Karpas-422 (cell line): ENCODE measurements at regions not wholly inside any gene's neighbourhood (a gene's known extent, or its start where the extent isn't known, plus 50 kb on each side); places are given as distances from the start of the nearest gene placed in this dataset.

Experiments
- DNase-seq: peaks from one replicate; pipeline ENCODE4 v3.0.0-alpha.2; 2015
- H2AFZ ChIP-seq: fragments of 200-600 bp; sonication (generic); 2 replicates; pipeline ENCODE4 v1.6.1; 2014; ENCODE audit warnings: antibody characterized with exemption, low read length, mixed read lengths
- H3K27ac ChIP-seq: fragments of 200-600 bp; sonication (generic); 2 replicates; pipeline ENCODE4 v1.5.1; 2014; ENCODE audit warnings: mild to moderate bottlenecking, low read length, moderate library complexity
- H3K27me3 ChIP-seq: fragments of 200-600 bp; sonication (generic); 2 replicates; pipeline ENCODE4 v1.6.1; 2014; ENCODE audit warnings: low read length, mixed read lengths
- H3K36me3 ChIP-seq: fragments of 200-600 bp; sonication (generic); 2 replicates; pipeline ENCODE4 v1.6.1; 2014; ENCODE audit warnings: low read length, mixed read lengths; ENCODE audit not compliant: insufficient read depth
- H3K4me1 ChIP-seq: fragments of 200-600 bp; sonication (generic); 2 replicates; pipeline ENCODE4 v1.6.1; 2014; ENCODE audit warnings: mild to moderate bottlenecking, low read length, mixed read lengths
- H3K4me2 ChIP-seq: fragments of 200-600 bp; sonication (generic); 2 replicates; pipeline ENCODE4 v1.6.1; 2014; ENCODE audit warnings: low read length, low read depth, mild to moderate bottlenecking; ENCODE audit not compliant: poor library complexity, severe bottlenecking
- H3K4me3 ChIP-seq: fragments of 200-600 bp; sonication (generic); 2 replicates; pipeline ENCODE4 v1.5.1; 2014; ENCODE audit warnings: mild to moderate bottlenecking, antibody characterized with exemption, low read length, mixed read lengths
- H3K79me2 ChIP-seq: fragments of 200-600 bp; sonication (generic); 2 replicates; pipeline ENCODE4 v1.6.1; 2014; ENCODE audit warnings: mild to moderate bottlenecking, low read length, mixed read lengths
- H3K9ac ChIP-seq: fragments of 200-600 bp; sonication (generic); 2 replicates; pipeline ENCODE4 v1.6.0; 2014; ENCODE audit warnings: low read length
- H3K9me2 ChIP-seq: fragments of 200-600 bp; sonication (generic), shearing (Covaris generic); replicated peaks from 2 replicates; pipeline ENCODE4 v1.6.0; 2014; ENCODE audit warnings: mild to moderate bottlenecking, low read length, moderate library complexity; ENCODE audit not compliant: insufficient read depth
- H3K9me3 ChIP-seq: fragments of 300-700, 200-600 bp; sonication (generic); 2 replicates; pipeline ENCODE4 v1.6.1; 2014; ENCODE audit warnings: low read length, mixed read lengths
- H4K20me1 ChIP-seq: fragments of 200-600 bp; sonication (generic); 2 replicates; pipeline ENCODE4 v1.6.1; 2014; ENCODE audit warnings: mild to moderate bottlenecking, antibody characterized with exemption, low read length, low read depth; ENCODE audit not compliant: insufficient read depth

- Histone ChIP-seq H4K20me1 (no peaks in the 10 kb centered on the region), H2AFZ (no peak overlapping the region), H3K9me3 (no peaks in the 10 kb centered on the region), H3K9me2 (no peaks in the 10 kb centered on the region), H3K27me3 (peaks cover 3% of the 10 kb centered on the region; the same call in 1 of the 2 replicates), H3K4me1 (no peaks in the 10 kb centered on the region), H3K79me2 (no peaks in the 10 kb centered on the region), H3K36me3 (no peaks in the 10 kb centered on the region), H3K27ac (no peak overlapping the region), H3K9ac (no peak overlapping the region), H3K4me3 (no peak overlapping the region), H3K4me2 (no peak overlapping the region)
- DNase-seq: no peak
These were observed 340.1 kb upstream of the NR3C2 start for GRCh38 chr4:148782284-148782683.

- no peaks in the 10 kb centered on the region for H3K36me3 ChIP-seq
- H3K4me1 ChIP-seq: no peaks in the 10 kb centered on the region
- H3K79me2 ChIP-seq: no peaks in the 10 kb centered on the region
- no peak overlapping the region for H3K9ac ChIP-seq
- no peaks in the 10 kb centered on the region for H3K27me3 ChIP-seq
- H3K4me3 ChIP-seq: no peak overlapping the region
- no peaks in the 10 kb centered on the region for H4K20me1 ChIP-seq
- H3K4me2 ChIP-seq: no peak overlapping the region
- no peaks in the 10 kb centered on the region for H3K9me3 ChIP-seq
- no peak overlapping the region for H2AFZ ChIP-seq
- no peaks in the 10 kb centered on the region for H3K9me2 ChIP-seq
- no peak for DNase-seq
- H3K27ac ChIP-seq: no peak overlapping the region
These were observed 338.3 kb upstream of the NR3C2 start for GRCh38 chr4:148780426-148781005.

GRCh38 chr4:148779771-148780170 lies 337.6 kb upstream of the NR3C2 start:
- Histone ChIP-seq H3K9me2 (no peaks in the 10 kb centered on the region), H3K4me1 (no peaks in the 10 kb centered on the region), H3K4me2 (no peak overlapping the region), H3K36me3 (no peaks in the 10 kb centered on the region), H3K9ac (no peak overlapping the region), H3K4me3 (no peak overlapping the region), H3K27me3 (no peaks in the 10 kb centered on the region), H3K9me3 (no peaks in the 10 kb centered on the region), H3K79me2 (no peaks in the 10 kb centered on the region), H4K20me1 (no peaks in the 10 kb centered on the region), H3K27ac (no peak overlapping the region), H2AFZ (no peak overlapping the region)
- no peak for DNase-seq

- no peaks in the 10 kb centered on the region for H3K4me1 ChIP-seq
- H3K9ac ChIP-seq: no peak overlapping the region
- DNase-seq: no peak
- H3K4me2 ChIP-seq: no peak overlapping the region
- no peak overlapping the region for H3K27ac ChIP-seq
- H3K36me3 ChIP-seq: no peaks in the 10 kb centered on the region
- H3K27me3 ChIP-seq: no peaks in the 10 kb centered on the region
- no peaks in the 10 kb centered on the region for H4K20me1 ChIP-seq
- H3K9me3 ChIP-seq: no peaks in the 10 kb centered on the region
- no peaks in the 10 kb centered on the region for H3K79me2 ChIP-seq
- no peak overlapping the region for H2AFZ ChIP-seq
- H3K4me3 ChIP-seq: no peak overlapping the region
- no peaks in the 10 kb centered on the region for H3K9me2 ChIP-seq
These were observed 336.9 kb upstream of the NR3C2 start for GRCh38 chr4:148778980-148779675.

- H3K79me2 ChIP-seq: no peaks in the 10 kb centered on the region
- no peak overlapping the region for H3K27ac ChIP-seq
- H3K27me3 ChIP-seq: no peaks in the 10 kb centered on the region
- peaks cover 3% of the 10 kb centered on the region; the same call in 1 of the 2 replicates for H3K9me3 ChIP-seq
- H2AFZ ChIP-seq: no peak overlapping the region
- H3K4me2 ChIP-seq: no peak overlapping the region
- no peaks in the 10 kb centered on the region for H3K36me3 ChIP-seq
- H3K4me3 ChIP-seq: no peak overlapping the region
- no peaks in the 10 kb centered on the region for H3K4me1 ChIP-seq
- no peaks in the 10 kb centered on the region for H4K20me1 ChIP-seq
- DNase-seq: no peak
- H3K9ac ChIP-seq: no peak overlapping the region
- no peaks in the 10 kb centered on the region for H3K9me2 ChIP-seq
These were observed 334.7 kb upstream of the NR3C2 start for GRCh38 chr4:148776941-148777340.

GRCh38 chr4:148774134-148774533 lies 331.9 kb upstream of the NR3C2 start:
- H3K27ac ChIP-seq: no peak overlapping the region
- H3K79me2 ChIP-seq: no peaks in the 10 kb centered on the region
- peaks cover 3% of the 10 kb centered on the region for H3K9me3 ChIP-seq
- H3K9me2 ChIP-seq: peaks cover 3% of the 10 kb centered on the region; the same call in 1 of the 2 replicates
- no peaks in the 10 kb centered on the region for H3K36me3 ChIP-seq
- no peak overlapping the region for H2AFZ ChIP-seq
- H3K4me3 ChIP-seq: no peak overlapping the region
- H3K9ac ChIP-seq: no peak overlapping the region
- no peak for DNase-seq
- no peaks in the 10 kb centered on the region for H3K27me3 ChIP-seq
- no peaks in the 10 kb centered on the region for H4K20me1 ChIP-seq
- no peaks in the 10 kb centered on the region for H3K4me1 ChIP-seq
- H3K4me2 ChIP-seq: no peak overlapping the region

GRCh38 chr4:148773313-148773712 lies 331.1 kb upstream of the NR3C2 start:
- H3K36me3 ChIP-seq: no peaks in the 10 kb centered on the region
- no peak overlapping the region for H3K4me3 ChIP-seq
- no peaks in the 10 kb centered on the region for H4K20me1 ChIP-seq
- H3K4me2 ChIP-seq: no peak overlapping the region
- H3K9ac ChIP-seq: no peak overlapping the region
- no peak overlapping the region for H3K27ac ChIP-seq
- no peak for DNase-seq
- no peak overlapping the region for H2AFZ ChIP-seq
- peaks cover 8% of the 10 kb centered on the region for H3K9me3 ChIP-seq
- no peaks in the 10 kb centered on the region for H3K4me1 ChIP-seq
- H3K9me2 ChIP-seq: peaks cover 8% of the 10 kb centered on the region; the same call in 1 of the 2 replicates
- no peaks in the 10 kb centered on the region for H3K79me2 ChIP-seq
- no peaks in the 10 kb centered on the region for H3K27me3 ChIP-seq

GRCh38 chr4:148770848-148771247 lies 328.6 kb upstream of the NR3C2 start:
- H3K27me3 ChIP-seq: no peaks in the 10 kb centered on the region
- no peak overlapping the region for H3K9ac ChIP-seq
- no peak overlapping the region for H3K4me2 ChIP-seq
- no peaks in the 10 kb centered on the region for H3K79me2 ChIP-seq
- H3K27ac ChIP-seq: no peak overlapping the region
- no peak overlapping the region for H2AFZ ChIP-seq
- no peak overlapping the region for H3K4me3 ChIP-seq
- H3K9me3 ChIP-seq: peaks cover 8% of the 10 kb centered on the region
- H3K36me3 ChIP-seq: no peaks in the 10 kb centered on the region
- no peaks in the 10 kb centered on the region for H3K4me1 ChIP-seq
- H4K20me1 ChIP-seq: no peaks in the 10 kb centered on the region
- DNase-seq: no peak
- H3K9me2 ChIP-seq: peaks cover 8% of the 10 kb centered on the region; the same call in 1 of the 2 replicates
